HG02623 (cell line): ENCODE measurements at regions not wholly inside any gene's neighbourhood (a gene's known extent, or its start where the extent isn't known, plus 50 kb on each side); places are given as distances from the start of the nearest gene placed in this dataset.

Experiments used
- ATAC-seq: cut with Tn5 transposase; IDR thresholded peaks from one replicate; pipeline ENCODE4 v1.9.1; 2021; ENCODE audit warnings: moderate library complexity; ENCODE audit not compliant: unreplicated experiment

DNA sequence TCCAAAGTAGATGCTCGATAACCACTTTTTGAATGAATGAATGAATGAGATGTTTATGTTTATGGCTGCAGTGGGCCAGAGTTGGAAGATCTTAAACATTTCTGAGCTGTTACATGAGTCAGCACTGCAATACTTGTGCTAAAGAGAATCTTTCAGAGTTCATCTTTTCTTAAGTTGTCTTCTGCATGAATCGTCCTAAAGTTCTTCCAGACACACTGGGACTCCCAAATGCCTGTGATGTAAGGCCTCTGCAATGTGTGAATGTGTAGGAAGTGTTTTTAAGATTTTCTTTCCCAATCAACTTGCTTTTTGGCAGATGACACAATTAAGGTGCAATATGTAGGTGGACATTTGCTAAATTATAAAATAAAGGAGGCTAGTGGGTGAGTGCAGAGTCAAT lies 50.3 kb upstream of the TRIM9 start:
- ATAC-seq: no peak

DNA sequence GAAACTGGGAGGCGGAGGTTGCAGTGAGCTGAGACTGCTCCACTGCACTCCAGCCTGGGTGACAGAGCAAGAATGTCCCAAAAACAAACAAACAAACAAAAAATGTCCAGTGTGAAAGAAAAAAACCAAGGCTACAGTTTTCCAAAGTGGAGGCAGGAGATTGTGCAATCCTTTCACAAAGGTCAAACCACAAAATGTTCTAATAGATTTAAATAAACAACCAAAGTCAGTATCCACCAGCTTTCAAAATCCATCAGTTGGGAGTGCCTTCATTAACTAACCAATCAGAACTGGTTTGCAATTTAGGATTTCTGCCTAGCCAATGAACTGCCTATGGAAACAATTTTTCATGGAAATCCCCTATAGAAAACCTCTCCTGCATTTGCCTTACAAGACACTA lies 52.3 kb upstream of the TRIM9 start:
- no peak for ATAC-seq

DNA sequence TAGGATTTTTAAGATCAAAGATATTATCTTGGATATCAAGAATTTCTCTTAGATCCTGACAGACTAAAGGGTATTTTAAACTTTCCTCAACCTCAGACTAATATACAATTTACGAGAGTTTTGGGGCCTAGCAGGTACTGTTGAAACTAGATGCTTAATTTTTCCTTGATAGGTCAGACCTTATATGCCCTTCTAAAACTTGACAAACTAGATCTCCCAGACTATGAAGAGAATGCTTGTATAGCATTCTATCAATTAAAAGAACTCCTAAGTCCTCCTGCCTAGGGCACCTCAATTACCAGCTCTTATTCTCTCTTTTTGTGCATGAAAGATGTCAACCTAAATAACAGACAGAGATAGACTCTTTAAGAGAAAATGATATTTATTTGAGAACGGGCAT lies 60.4 kb upstream of the TRIM9 start:
- no peak for ATAC-seq

DNA sequence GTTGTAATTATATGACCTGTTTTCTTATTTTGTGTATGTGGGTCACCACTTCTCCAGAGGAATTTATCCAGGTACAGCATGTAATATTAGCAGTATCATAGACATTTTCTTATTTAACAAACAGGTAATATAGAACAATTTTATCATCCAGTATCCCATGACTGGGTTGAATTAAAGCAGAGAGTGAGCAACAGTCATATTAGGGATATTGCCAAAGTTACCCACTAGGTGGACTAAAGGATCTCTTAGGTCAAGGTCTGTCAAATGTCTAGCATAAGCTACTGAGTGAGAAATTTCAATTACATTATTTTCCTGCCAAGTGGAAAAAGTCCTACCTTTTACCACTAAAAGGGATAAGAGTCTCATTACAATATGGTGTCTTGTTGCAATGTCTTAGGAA lies 62.1 kb upstream of the TRIM9 start:
- peak; percentile 63 for ATAC-seq

DNA sequence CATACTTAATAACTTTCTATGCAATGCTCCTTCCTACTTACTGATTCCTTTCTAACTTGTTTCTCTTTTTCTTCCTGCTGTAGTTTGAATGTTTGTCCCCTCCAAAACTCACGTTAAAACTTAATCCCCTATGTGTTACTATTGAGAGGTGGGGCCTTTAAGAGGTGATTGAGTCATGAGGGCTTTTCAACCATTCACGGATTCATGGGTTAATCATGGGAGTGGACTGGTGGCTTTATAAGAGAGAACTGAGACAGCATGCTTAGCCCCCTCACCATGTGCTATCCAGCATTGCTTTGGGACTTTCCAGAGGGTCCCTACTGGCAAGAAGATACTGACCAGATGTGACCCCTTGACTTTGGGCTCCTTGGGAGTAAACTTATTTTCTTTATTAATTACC lies 66.0 kb upstream of the TRIM9 start:
- no peak for ATAC-seq

DNA sequence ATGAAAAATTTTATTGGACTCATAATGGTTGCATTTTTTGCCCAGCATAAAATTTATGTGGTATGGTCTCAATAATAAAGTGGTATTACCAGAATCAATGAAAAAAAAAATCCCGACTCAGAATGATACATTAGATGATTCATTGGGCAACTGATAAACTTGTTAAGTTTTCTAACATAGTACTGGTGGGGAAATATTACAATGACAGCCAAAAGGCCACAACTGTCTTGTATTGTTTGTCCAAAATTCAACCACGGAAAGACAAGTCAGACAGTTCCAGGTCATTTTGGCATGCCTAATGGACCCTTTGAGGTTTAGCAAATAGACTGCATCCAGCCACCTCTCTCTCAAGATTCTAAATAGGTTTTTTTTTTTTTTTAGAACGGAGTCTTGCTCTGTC lies 70.5 kb upstream of the TRIM9 start:
- no peak for ATAC-seq

DNA sequence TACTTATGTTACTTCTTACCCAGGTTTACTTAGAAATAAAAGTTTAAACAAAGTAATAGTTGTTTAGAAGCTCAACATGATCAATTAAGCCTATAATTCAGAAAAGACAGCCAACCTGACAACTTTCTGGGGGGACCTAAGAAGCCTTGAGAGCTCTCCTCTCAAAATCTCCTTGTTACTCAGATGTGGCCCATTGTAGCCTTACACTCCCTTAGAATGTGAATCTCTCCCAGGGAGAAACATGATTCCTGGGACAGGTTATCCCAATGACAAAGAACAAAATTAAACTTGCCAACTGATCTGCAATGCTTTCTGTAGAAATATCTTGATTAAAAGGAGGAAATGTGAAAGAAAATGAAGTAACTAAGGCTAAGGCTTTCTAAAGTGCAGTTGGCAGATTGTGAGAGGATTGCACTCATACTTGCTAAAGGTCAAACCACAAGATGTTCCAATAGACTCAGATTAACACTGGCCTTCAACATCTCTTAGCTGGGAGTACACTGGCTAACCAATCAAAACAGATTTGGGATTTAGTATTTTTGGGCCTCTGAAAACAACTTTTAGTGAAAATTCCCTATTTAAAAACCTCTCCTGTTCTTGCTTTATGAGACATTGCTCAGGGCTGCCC lies 72.3 kb upstream of the TMX1 start:
- no peak for ATAC-seq

DNA sequence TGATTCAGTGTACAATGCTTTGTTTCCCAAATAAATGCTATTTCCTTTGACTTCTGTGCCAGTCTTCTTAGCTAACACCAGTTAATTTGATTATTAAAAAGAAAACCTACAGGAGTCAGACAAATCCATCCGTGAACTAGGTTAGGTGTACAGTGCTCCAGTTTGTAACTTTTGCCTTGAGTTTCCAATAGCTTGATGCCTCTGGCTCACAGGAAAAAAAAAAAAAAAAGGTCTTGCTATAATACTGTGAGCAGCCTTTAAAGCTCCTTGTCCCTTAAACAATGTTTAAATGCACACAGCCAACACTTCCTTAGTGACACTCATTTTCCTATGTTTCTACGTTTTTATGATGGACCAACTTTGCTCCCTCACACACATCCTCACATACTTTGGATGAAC lies 71.8 kb upstream of the TMX1 start:
- ATAC-seq: no peak

DNA sequence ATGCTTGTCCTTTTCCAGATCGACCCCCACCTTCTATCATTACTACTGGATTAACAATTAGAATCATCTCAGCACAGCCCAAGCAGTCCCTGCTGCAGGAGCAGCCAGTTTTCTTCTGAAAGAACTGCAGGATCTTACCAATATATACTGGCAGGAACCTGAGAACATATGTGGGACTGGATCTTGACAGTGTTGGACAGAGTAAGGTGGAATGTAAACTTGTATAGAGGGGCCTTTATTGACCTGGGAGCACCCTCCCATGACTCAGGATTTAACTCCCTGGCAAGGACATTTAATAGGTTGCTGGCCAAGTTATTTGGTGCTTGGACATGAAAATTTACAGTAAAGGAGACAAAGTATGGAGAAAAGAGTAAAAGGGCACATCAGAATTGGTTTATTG lies 66.2 kb upstream of the TMX1 start:
- no peak for ATAC-seq

DNA sequence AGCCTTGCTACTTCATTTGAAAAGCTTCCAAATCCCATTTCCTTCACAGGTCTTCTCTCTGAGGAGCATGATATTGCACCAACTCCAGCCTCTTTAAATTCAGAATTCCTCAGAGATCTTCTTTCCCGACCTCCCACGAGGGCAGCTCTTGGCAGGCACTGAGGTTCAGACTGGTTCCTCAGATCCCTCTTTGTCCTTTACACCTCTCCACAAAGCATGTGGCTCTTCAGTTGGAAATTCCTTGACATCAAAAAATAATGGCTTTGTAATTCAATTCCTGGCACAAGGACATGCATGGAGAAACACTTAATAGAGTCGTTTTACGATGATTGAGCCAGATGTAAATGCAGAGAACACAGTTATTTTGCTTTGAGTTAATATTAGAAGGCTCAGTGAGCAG lies 63.2 kb upstream of the TMX1 start:
- ATAC-seq: no peak

DNA sequence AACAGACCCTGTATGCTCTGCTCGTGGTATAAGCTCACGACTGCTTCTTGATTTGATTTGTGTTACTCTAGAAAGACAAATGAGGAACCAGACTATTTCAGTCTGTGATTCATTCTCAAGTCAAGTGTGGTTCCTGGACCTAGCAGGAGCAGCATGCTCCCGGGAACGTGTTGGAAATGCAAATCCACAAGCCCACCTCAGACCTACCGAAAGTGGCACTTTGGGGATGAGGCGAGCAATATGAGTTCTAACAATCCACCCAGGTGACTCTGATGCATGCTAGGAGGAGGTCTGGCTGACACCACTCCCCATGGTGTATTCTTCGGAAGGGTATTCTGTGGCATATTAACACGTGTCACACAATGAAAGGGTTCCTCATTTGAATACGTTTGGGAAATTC lies 59.5 kb upstream of the TMX1 start:
- ATAC-seq: peak; percentile 64

DNA sequence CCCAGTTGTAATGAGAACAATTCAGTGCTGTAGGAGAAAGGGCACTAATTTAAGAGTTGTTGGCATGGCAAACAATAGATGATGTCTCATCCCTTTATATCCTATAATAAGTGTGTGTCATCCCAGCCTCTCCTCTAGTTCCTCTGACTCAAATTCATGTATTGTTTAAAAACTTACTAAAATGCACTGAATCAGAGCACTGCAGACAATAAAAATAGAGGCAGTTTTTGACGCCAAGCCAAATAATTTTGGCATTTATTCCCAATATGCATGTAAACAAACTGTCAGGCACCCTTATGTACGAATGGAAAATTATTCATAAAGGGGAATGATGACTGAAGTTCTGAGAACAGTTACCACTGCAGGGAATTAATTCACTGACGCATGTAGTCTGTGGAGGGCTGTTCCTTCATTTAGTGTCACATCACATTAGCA lies 57.9 kb upstream of the TMX1 start:
- ATAC-seq: no peak

DNA sequence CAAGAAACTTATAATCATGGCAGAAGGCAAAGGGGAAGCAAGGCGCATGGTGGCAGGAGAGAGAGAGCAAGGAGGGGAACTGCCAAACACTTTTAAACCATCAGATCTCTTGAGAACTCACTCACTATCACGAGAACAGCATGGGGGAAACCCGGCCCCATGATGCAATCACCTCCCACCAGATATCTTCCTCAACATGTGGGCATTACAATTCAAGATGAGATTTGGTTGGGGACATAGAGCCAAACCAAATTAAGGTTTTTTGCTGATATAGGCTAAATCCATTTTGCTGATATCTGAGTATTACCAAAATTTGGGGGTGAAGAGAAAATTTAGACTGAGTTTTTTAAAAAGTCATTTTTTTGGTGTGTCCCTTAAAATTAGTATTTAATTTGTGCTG lies 54.9 kb upstream of the TMX1 start:
- no peak for ATAC-seq

DNA sequence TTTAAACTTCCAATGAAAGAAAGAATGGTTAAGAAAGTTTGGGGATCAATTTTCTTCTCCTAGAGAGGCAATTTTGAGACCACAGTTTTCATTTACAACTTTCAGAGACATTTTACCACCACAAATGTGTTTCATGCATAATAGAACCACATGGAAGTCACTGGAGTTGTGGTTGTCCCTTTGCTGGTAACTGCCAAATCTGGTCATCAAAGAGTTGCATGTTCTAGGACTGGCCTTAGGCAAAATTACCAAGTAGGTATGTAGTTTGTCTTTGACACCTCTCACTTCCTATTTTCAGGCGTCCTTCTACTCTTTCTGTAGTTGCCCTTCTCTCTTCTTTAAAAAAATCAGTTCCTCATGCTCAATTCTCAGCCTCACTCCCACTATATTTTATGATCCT lies 54.3 kb upstream of the TMX1 start:
- peak; percentile 69 for ATAC-seq

DNA sequence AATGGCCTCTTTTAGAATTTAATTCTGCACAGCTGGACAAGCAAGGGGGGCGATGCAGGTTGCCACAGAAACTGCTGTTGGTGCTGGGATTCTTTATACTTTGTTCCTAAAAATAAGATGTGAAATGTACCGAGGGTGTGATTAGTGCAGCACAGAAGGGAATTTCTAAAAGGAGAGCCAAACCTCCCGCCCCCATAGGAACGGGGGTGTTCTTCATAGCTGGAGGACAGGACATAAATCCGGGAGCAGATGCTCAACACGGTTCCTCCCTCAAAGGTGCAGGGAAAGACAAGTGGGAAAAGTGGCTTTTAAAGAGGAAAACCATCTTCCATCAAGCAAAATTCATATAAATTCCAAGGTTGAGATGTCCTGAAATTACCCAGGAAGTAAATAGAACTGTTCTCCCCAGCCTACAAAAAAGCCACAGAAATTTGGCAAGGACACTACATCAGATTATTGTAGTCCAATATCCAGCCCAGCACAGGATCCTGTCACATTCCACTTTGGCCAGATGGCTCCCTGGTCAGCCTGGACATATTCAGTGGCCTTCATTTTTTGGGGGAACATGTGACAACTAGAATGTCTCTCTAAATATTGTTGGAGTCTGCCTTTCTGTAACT lies 51.4 kb upstream of the TMX1 start:
- no peak for ATAC-seq

DNA sequence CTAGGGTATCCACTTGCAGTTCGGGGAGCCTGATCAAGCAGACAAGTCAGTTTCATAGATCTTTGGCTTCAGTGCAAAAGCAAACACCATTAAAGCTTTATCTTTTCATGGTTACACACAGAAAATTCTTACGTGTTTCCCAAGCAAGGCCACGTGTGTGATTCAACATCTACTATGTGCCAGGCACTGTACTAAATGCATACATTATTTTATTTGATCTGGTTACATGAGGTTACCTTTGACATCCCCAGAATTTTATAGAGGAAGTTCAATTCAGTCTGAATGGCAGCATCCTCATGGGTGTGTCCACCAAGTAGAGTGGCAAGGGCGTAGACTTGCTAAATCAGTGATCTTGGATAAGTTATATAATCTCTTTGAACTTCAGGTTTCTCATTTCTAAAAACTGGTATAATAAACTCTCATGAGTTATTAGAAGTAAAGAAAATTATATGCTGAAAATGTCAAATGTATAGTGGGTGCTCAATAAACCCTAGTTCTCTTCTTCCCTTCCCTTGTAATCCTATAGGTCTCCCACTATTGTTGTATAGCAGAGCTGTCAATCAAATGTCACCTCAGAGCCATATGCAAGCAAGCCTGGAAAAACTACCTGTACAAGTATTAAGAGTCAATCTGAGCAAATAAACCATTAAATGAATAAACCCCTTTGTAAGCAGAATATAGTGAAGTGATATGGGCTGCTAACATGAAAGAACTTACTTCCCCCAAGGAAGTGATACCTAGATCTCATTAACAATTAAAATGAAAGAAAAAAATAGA lies 50.3 kb upstream of the TMX1 start:
- no peak for ATAC-seq
